Vagina (tissue), 2 donors: ENCODE measurements at regions not wholly inside any gene's neighbourhood (a gene's known extent, or its start where the extent isn't known, plus 50 kb on each side); places are given as distances from the start of the nearest gene placed in this dataset.
A peak's percentile ranks its signal among the peaks of the same experiment; 100 is the strongest.
"Not testable (repeated sequence)": the region's sequence is repeated elsewhere in the genome, so short reads cannot be mapped to it uniquely, and the experiment has no call there.

Experiments
- DNase-seq, 2 donors: peaks; one replicate each; pipeline ENCODE4 v3.0.0-alpha.2; 2017; ENCODE audit errors: extremely low spot score in 2 of 2
- H3K27ac ChIP-seq: fragments of 200-600 bp; sonication (generic); one replicate; pipeline ENCODE4 v1.5.1; 2019
- H3K27me3 ChIP-seq: fragments of 200-600 bp; sonication (generic); one replicate; pipeline ENCODE4 v1.5.1; 2019
- H3K36me3 ChIP-seq, 2 donors: fragments of 200-600 bp; sonication (generic); one replicate each; pipeline ENCODE4 v1.5.1; 2017 to 2019
- H3K4me1 ChIP-seq: fragments of 200-600 bp; sonication (generic); one replicate; pipeline ENCODE4 v1.5.1; 2019
- H3K4me3 ChIP-seq, 2 donors: fragments of 200-600 bp; sonication (generic); 1 replicate in 1 of 2; 2 replicates in 1 of 2; pipeline ENCODE4 v1.5.1; 2016 to 2019
- H3K9me3 ChIP-seq: fragments of 200-600 bp; sonication (generic); one replicate; pipeline ENCODE4 v1.5.1; 2019
- CTCF ChIP-seq, 3 experiments: fragments of 450-650 bp in 2 of 3; fragments of 200-600 bp in 1 of 3; sonication (generic) in 1 of 3; IDR thresholded peaks; one replicate each; pipeline ENCODE4 v1.5.1; 2017 to 2019; ENCODE audit warnings: antibody characterized with exemption in 3 of 3, mild to moderate bottlenecking in 2 of 3, moderate library complexity in 2 of 3
- POLR2A ChIP-seq, 2 donors: fragments of 450-650 bp; IDR thresholded peaks; one replicate each; pipeline ENCODE4 v1.6.1; 2017; ENCODE audit warnings: antibody characterized with exemption in 2 of 2, mild to moderate bottlenecking in 2 of 2, moderate library complexity in 2 of 2
- POLR2AphosphoS5 ChIP-seq, 2 donors: sonication (generic); formaldehyde crosslinking; IDR thresholded peaks; one replicate each; pipeline ENCODE4 v1.9.0; 2017; ENCODE audit warnings: antibody characterized with exemption in 2 of 2, mild to moderate bottlenecking in 2 of 2, low read depth in 1 of 2; ENCODE audit not compliant: insufficient read depth in 1 of 2
- intact Hi-C: fragments of 100-400 bp; cut with DNase I; formaldehyde crosslinking; loops from one replicate; pipeline ENCODE4 v1.15.1; 2023

GRCh38 chr22:49683032-49683431 lies 144.6 kb downstream of the BRD1 start:
- no peak overlapping the region for H3K27ac ChIP-seq
- no peak for DNase-seq
- H3K36me3 ChIP-seq, result no peaks in the 10 kb centered on the region
- no peaks in the 10 kb centered on the region for H3K27me3 ChIP-seq
- H3K9me3 ChIP-seq, result no peaks in the 10 kb centered on the region
- H3K4me1 ChIP-seq, result no peaks in the 10 kb centered on the region
- no peak overlapping the region for H3K4me3 ChIP-seq
- intact Hi-C loops, result no loop called here
- TF ChIP-seq CTCF (IDR thresholded peaks at IDR 0.05), result no peak
- TF ChIP-seq POLR2A (IDR thresholded peaks at IDR 0.05), result no peak
- TF ChIP-seq POLR2AphosphoS5 (IDR thresholded peaks at IDR 0.05; ENCODE audit: insufficient read depth in 1 of 2, low read depth in 1 of 2), result no peak

- H3K4me3 ChIP-seq, H3K9me3 ChIP-seq, DNase-seq, H3K4me1 ChIP-seq, intact Hi-C loops, H3K27ac ChIP-seq, H3K27me3 ChIP-seq, H3K36me3 ChIP-seq: not testable (repeated sequence)
Observed at GRCh38 chr22:49680819-49681218, 146.9 kb downstream of the BRD1 start.

- DNase-seq, result no peak
- no peaks in the 10 kb centered on the region for H3K9me3 ChIP-seq
- no peaks in the 10 kb centered on the region for H3K4me1 ChIP-seq
- TF ChIP-seq POLR2A (IDR thresholded peaks at IDR 0.05) (no peak), CTCF (IDR thresholded peaks at IDR 0.05) (no peak), POLR2AphosphoS5 (IDR thresholded peaks at IDR 0.05; ENCODE audit: insufficient read depth in 1 of 2, low read depth in 1 of 2) (no peak)
- H3K27ac ChIP-seq, result no peak overlapping the region
- no peaks in the 10 kb centered on the region for H3K36me3 ChIP-seq
- H3K27me3 ChIP-seq, result no peaks in the 10 kb centered on the region
- intact Hi-C loops, result no loop called here
- H3K4me3 ChIP-seq, result no peak overlapping the region
Observed at GRCh38 chr22:49678842-49679170, 148.9 kb downstream of the BRD1 start.

- Histone ChIP-seq H3K4me1 (no peaks in the 10 kb centered on the region), H3K9me3 (no peaks in the 10 kb centered on the region), H3K4me3 (no peak overlapping the region), H3K36me3 (no peaks in the 10 kb centered on the region), H3K27me3 (no peaks in the 10 kb centered on the region), H3K27ac (no peak overlapping the region)
- intact Hi-C loops, result no loop called here
- no peak for TF ChIP-seq CTCF (IDR thresholded peaks at IDR 0.05)
- TF ChIP-seq POLR2AphosphoS5 (IDR thresholded peaks at IDR 0.05; ENCODE audit: insufficient read depth in 1 of 2, low read depth in 1 of 2), result no peak
- TF ChIP-seq POLR2A (IDR thresholded peaks at IDR 0.05), result no peak
- DNase-seq, result peak in 1 of 2 donors; percentile 79
Observed at GRCh38 chr22:49678137-49678841, 149.4 kb downstream of the BRD1 start.

- TF ChIP-seq CTCF (IDR thresholded peaks at IDR 0.05) (no peak), POLR2A (IDR thresholded peaks at IDR 0.05) (no peak), POLR2AphosphoS5 (IDR thresholded peaks at IDR 0.05; ENCODE audit: insufficient read depth in 1 of 2, low read depth in 1 of 2) (no peak)
- Histone ChIP-seq H3K4me3 (no peak overlapping the region), H3K27me3 (no peaks in the 10 kb centered on the region), H3K36me3 (no peaks in the 10 kb centered on the region), H3K27ac (no peak overlapping the region), H3K9me3 (no peaks in the 10 kb centered on the region), H3K4me1 (no peaks in the 10 kb centered on the region)
- intact Hi-C loops, result no loop called here
- DNase-seq, result peak in 1 of 2 donors; percentile 89
Observed at GRCh38 chr22:49677495-49677889, 150.2 kb downstream of the BRD1 start.
